SK-N-SH treated with all-trans-retinoic acid at 6 μM for 48 hours (cell line): ENCODE measurements at regions not wholly inside any gene's neighbourhood (a gene's known extent, or its start where the extent isn't known, plus 50 kb on each side); places are given as distances from the start of the nearest gene placed in this dataset.

Experiments used
- ATAC-seq: fragments of 200-7000 bp; cut with Tn5 transposase; 3 replicates; pipeline ENCODE4 v1.9.1; 2020; ENCODE audit warnings: mild to moderate bottlenecking, moderate library complexity
- ARNTL ChIP-seq: fragments of 450-650 bp; formaldehyde crosslinking; IDR thresholded peaks from 2 replicates; pipeline ENCODE4 v1.5.0; 2020; ENCODE audit warnings: low read depth, mild to moderate bottlenecking, moderate library complexity, borderline replicate concordance
- BACH2 ChIP-seq: fragments of 250-450 bp; sonication (Bioruptor Pico); IDR thresholded peaks from 2 replicates; pipeline ENCODE4 v1.9.0; 2021; ENCODE audit warnings: mild to moderate bottlenecking, borderline replicate concordance
- CSDC2 ChIP-seq: fragments of 250-450 bp; sonication (Bioruptor Pico); IDR thresholded peaks from 2 replicates; pipeline ENCODE4 v1.5.0; 2020; ENCODE audit warnings: mild to moderate bottlenecking, moderate library complexity
- ESRRG ChIP-seq: fragments of 250-450 bp; sonication (Bioruptor Pico); IDR thresholded peaks from 2 replicates; pipeline ENCODE4 v1.6.1; 2021; ENCODE audit warnings: mild to moderate bottlenecking
- GLIS3 ChIP-seq: fragments of 250-450 bp; sonication (Bioruptor Pico); IDR thresholded peaks from 2 replicates; pipeline ENCODE4 v1.5.0; 2020; ENCODE audit warnings: mild to moderate bottlenecking, moderate library complexity
- ISL1 ChIP-seq: fragments of 250-450 bp; sonication (Bioruptor Pico); IDR thresholded peaks from 2 replicates; pipeline ENCODE4 v2.1.2; 2022; ENCODE audit warnings: mild to moderate bottlenecking, moderate library complexity
- OSR1 ChIP-seq: fragments of 250-450 bp; sonication (Bioruptor Pico); IDR thresholded peaks from 2 replicates; pipeline ENCODE4 v1.8.0; 2022; ENCODE audit warnings: moderate library complexity, mild to moderate bottlenecking, inconsistent platforms
- PPARA ChIP-seq: fragments of 250-450 bp; sonication (Bioruptor Pico); IDR thresholded peaks from 2 replicates; pipeline ENCODE4 v1.5.0; 2020; ENCODE audit warnings: mild to moderate bottlenecking, borderline replicate concordance
- SNAI2 ChIP-seq: fragments of 250-450 bp; sonication (Bioruptor Pico); IDR thresholded peaks from 2 replicates; pipeline ENCODE4 v1.5.0; 2020; ENCODE audit warnings: mild to moderate bottlenecking, moderate library complexity
- TCF4 ChIP-seq: fragments of 250-450 bp; sonication (Bioruptor Pico); IDR thresholded peaks from 2 replicates; pipeline ENCODE4 v1.8.0; 2021; ENCODE audit warnings: mild to moderate bottlenecking, moderate library complexity, borderline replicate concordance
- TOX ChIP-seq: fragments of 250-450 bp; sonication (Bioruptor Pico); IDR thresholded peaks from 2 replicates; pipeline ENCODE4 v1.8.0; 2021; ENCODE audit warnings: mild to moderate bottlenecking, moderate library complexity, borderline replicate concordance
- ZC3H10 ChIP-seq: fragments of 250-450 bp; sonication (Bioruptor Pico); IDR thresholded peaks from 2 replicates; pipeline ENCODE4 v1.5.1; 2021; ENCODE audit warnings: mild to moderate bottlenecking, moderate library complexity
- ZFP3 ChIP-seq: fragments of 250-450 bp; sonication (Bioruptor Pico); IDR thresholded peaks from 2 replicates; pipeline ENCODE4 v1.5.0; 2020; ENCODE audit warnings: mild to moderate bottlenecking, moderate library complexity
- ZFP30 ChIP-seq: fragments of 450-650 bp; formaldehyde crosslinking; IDR thresholded peaks from 2 replicates; pipeline ENCODE4 v1.5.0; 2022; ENCODE audit warnings: mild to moderate bottlenecking, moderate library complexity
- ZNF565 ChIP-seq: fragments of 450-650 bp; formaldehyde crosslinking; conservative IDR thresholded peaks from 2 replicates; pipeline ENCODE4 v1.5.0; 2020; ENCODE audit warnings: low read depth, mild to moderate bottlenecking, moderate library complexity
- ZNF70 ChIP-seq: fragments of 450-650 bp; formaldehyde crosslinking; IDR thresholded peaks from 2 replicates; pipeline ENCODE4 v1.5.0; 2020; ENCODE audit warnings: mild to moderate bottlenecking, moderate library complexity
- ZNF8 ChIP-seq: fragments of 450-650 bp; formaldehyde crosslinking; IDR thresholded peaks from 2 replicates; pipeline ENCODE4 v1.5.0; 2020; ENCODE audit warnings: mild to moderate bottlenecking, moderate library complexity
- TF ChIP-seq, protein P1 (sequence below): fragments of 250-450 bp; sonication (Bioruptor Pico); IDR thresholded peaks from 2 replicates; pipeline ENCODE4 v1.8.0; 2020; ENCODE audit warnings: mild to moderate bottlenecking, moderate library complexity, borderline replicate concordance
- TF ChIP-seq, protein P2 (sequence below): fragments of 250-450 bp; sonication (Bioruptor Pico); IDR thresholded peaks from 2 replicates; pipeline ENCODE4 v1.5.1; 2021; ENCODE audit warnings: mild to moderate bottlenecking, moderate library complexity
- TF ChIP-seq, protein P3 (sequence below): fragments of 250-450 bp; sonication (Bioruptor Pico); IDR thresholded peaks from 2 replicates; pipeline ENCODE4 v1.5.0; 2020; ENCODE audit warnings: mild to moderate bottlenecking, moderate library complexity
- TF ChIP-seq, protein P4 (sequence below): fragments of 250-450 bp; sonication (Bioruptor Pico); IDR thresholded peaks from 2 replicates; pipeline ENCODE4 v1.5.1; 2020; ENCODE audit warnings: low read depth, mild to moderate bottlenecking, moderate library complexity

DNA sequence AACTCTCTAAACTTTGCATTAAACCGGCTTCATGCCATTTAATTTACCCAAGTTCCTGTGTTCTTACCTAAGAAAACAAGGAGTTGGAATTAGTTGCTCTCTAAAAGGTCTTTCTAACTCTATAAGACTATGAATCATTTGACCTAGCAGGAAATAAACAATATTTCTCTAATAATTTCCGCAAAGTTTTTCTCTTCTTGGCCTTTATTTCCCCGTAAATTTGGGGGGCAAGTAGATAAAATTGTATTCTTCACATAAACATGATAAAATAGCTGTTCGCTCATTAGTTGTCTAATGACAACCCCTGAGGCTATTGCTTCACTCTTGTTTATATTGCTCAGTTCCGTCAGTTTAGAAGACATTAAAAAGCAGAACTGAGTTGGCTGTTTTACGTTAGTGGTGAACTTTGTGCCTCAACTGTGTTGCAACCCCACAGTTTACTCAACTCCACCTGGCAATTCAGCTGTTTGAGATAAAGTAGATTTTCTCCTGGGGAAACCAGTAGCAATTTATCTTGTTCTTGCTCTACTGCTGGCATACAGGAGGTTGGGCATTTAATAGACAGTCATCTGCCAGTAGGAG is 74.7 kb downstream of the BTG1 start:
- TF ChIP-seq ZNF8 (CRISPR knock-in tag) (no peak), ZNF565 (no peak), SNAI2 (CRISPR knock-in tag) (no peak), CSDC2 (CRISPR knock-in tag) (no peak), ZC3H10 (no peak), TCF4 (CRISPR knock-in tag) (no peak), ZFP30 (CRISPR knock-in tag) (no peak), GLIS3 (no peak), TOX (CRISPR knock-in tag) (no peak)
- TF ChIP-seq, protein P1, sequence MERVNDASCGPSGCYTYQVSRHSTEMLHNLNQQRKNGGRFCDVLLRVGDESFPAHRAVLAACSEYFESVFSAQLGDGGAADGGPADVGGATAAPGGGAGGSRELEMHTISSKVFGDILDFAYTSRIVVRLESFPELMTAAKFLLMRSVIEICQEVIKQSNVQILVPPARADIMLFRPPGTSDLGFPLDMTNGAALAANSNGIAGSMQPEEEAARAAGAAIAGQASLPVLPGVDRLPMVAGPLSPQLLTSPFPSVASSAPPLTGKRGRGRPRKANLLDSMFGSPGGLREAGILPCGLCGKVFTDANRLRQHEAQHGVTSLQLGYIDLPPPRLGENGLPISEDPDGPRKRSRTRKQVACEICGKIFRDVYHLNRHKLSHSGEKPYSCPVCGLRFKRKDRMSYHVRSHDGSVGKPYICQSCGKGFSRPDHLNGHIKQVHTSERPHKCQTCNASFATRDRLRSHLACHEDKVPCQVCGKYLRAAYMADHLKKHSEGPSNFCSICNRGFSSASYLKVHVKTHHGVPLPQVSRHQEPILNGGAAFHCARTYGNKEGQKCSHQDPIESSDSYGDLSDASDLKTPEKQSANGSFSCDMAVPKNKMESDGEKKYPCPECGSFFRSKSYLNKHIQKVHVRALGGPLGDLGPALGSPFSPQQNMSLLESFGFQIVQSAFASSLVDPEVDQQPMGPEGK, result no peak
- ATAC-seq, result no peak

DNA sequence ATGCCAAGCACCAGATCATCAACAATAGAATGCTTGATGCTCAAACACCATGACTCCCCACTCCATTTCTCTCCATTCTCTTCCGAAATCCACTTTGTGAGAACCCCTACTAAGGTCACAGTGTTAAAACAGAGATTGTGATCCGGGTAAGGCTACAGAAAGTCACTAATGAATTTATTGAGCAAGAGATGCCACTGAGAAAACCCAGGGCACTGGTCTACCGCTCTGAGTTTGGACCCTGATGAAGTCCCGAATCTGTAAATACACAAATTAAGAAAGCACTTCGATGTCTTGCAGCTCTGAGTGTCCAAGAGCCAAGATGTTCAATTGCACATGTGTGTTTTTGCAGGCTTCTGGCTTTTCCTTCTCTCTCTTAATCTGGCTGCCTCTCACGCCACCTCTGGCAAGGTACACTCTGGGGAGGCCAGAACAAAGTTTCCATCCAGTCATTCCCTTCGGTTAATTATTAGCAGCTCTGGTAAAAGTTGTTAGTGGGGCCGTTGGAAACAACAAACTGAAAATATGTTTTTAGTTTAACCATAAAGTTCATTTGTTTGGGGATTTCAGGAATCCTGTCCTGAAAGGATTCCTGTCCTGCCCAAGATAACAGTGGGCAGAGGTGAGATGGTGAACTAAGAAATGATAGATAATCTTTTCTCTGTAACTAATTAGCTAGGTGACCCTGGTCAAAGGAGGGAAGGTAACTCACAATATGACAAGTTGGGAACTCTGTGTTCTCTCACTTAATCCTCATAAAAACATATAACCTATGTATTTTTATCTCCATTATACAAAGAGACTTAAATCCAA is 75.4 kb downstream of the BTG1 start:
- no peak for ATAC-seq
- TF ChIP-seq ZNF70 (CRISPR knock-in tag) (no peak), ZNF565 (no peak), CSDC2 (CRISPR knock-in tag) (no peak), ZNF8 (CRISPR knock-in tag) (no peak), ISL1 (CRISPR knock-in tag) (no peak), TCF4 (CRISPR knock-in tag) (no peak), ESRRG (CRISPR knock-in tag) (no peak), BACH2 (CRISPR knock-in tag) (no peak), GLIS3 (no peak), OSR1 (CRISPR knock-in tag) (no peak), ARNTL (CRISPR knock-in tag) (no peak), PPARA (CRISPR knock-in tag) (no peak), ZFP3 (CRISPR knock-in tag) (no peak), ZFP30 (CRISPR knock-in tag) (no peak), ZC3H10 (no peak)
- TF ChIP-seq, protein P2, sequence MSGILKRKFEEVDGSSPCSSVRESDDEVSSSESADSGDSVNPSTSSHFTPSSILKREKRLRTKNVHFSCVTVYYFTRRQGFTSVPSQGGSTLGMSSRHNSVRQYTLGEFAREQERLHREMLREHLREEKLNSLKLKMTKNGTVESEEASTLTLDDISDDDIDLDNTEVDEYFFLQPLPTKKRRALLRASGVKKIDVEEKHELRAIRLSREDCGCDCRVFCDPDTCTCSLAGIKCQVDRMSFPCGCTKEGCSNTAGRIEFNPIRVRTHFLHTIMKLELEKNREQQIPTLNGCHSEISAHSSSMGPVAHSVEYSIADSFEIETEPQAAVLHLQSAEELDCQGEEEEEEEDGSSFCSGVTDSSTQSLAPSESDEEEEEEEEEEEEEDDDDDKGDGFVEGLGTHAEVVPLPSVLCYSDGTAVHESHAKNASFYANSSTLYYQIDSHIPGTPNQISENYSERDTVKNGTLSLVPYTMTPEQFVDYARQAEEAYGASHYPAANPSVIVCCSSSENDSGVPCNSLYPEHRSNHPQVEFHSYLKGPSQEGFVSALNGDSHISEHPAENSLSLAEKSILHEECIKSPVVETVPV (CRISPR knock-in tag), result no peak
- TF ChIP-seq, protein P3, sequence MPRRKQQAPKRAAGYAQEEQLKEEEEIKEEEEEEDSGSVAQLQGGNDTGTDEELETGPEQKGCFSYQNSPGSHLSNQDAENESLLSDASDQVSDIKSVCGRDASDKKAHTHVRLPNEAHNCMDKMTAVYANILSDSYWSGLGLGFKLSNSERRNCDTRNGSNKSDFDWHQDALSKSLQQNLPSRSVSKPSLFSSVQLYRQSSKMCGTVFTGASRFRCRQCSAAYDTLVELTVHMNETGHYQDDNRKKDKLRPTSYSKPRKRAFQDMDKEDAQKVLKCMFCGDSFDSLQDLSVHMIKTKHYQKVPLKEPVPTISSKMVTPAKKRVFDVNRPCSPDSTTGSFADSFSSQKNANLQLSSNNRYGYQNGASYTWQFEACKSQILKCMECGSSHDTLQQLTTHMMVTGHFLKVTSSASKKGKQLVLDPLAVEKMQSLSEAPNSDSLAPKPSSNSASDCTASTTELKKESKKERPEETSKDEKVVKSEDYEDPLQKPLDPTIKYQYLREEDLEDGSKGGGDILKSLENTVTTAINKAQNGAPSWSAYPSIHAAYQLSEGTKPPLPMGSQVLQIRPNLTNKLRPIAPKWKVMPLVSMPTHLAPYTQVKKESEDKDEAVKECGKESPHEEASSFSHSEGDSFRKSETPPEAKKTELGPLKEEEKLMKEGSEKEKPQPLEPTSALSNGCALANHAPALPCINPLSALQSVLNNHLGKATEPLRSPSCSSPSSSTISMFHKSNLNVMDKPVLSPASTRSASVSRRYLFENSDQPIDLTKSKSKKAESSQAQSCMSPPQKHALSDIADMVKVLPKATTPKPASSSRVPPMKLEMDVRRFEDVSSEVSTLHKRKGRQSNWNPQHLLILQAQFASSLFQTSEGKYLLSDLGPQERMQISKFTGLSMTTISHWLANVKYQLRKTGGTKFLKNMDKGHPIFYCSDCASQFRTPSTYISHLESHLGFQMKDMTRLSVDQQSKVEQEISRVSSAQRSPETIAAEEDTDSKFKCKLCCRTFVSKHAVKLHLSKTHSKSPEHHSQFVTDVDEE (CRISPR knock-in tag), result no peak
- TF ChIP-seq, protein P4, sequence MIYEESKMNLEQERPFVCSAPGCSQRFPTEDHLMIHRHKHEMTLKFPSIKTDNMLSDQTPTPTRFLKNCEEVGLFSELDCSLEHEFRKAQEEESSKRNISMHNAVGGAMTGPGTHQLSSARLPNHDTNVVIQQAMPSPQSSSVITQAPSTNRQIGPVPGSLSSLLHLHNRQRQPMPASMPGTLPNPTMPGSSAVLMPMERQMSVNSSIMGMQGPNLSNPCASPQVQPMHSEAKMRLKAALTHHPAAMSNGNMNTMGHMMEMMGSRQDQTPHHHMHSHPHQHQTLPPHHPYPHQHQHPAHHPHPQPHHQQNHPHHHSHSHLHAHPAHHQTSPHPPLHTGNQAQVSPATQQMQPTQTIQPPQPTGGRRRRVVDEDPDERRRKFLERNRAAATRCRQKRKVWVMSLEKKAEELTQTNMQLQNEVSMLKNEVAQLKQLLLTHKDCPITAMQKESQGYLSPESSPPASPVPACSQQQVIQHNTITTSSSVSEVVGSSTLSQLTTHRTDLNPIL (CRISPR knock-in tag), result no peak

DNA sequence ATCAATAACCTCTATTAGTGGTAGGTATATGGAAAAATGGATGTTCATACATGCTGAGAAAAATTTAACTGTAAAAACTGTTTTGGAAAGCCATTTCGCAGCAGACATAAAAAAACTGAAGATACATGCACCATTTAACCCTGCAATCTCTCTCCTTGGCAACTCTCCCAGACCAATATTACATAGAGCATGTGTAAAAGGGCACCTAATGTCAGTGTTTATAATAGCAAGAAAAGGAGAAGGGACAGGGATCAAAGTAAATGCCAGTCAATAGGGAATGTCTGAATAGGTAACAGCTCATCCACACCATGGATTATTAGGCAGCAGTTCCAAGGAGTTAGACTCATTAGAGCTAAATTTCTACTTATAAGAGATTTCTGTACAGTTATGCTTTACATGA is 77.2 kb downstream of the BTG1 start:
- no peak for ATAC-seq
- no peak for TF ChIP-seq ZNF8 (CRISPR knock-in tag)
- TF ChIP-seq ESRRG (CRISPR knock-in tag), result no peak
- no peak for TF ChIP-seq SNAI2 (CRISPR knock-in tag)
- TF ChIP-seq ZNF70 (CRISPR knock-in tag), result no peak
- TF ChIP-seq OSR1 (CRISPR knock-in tag), result no peak
- no peak for TF ChIP-seq TCF4 (CRISPR knock-in tag)
- no peak for TF ChIP-seq ISL1 (CRISPR knock-in tag)
- TF ChIP-seq, protein P4 (CRISPR knock-in tag), result no peak
